ENCODE measurements at regions not wholly inside any gene's neighbourhood (a gene's known extent, or its start where the extent isn't known, plus 50 kb on each side); places are given as distances from the start of the nearest gene placed in this dataset.

DNA sequence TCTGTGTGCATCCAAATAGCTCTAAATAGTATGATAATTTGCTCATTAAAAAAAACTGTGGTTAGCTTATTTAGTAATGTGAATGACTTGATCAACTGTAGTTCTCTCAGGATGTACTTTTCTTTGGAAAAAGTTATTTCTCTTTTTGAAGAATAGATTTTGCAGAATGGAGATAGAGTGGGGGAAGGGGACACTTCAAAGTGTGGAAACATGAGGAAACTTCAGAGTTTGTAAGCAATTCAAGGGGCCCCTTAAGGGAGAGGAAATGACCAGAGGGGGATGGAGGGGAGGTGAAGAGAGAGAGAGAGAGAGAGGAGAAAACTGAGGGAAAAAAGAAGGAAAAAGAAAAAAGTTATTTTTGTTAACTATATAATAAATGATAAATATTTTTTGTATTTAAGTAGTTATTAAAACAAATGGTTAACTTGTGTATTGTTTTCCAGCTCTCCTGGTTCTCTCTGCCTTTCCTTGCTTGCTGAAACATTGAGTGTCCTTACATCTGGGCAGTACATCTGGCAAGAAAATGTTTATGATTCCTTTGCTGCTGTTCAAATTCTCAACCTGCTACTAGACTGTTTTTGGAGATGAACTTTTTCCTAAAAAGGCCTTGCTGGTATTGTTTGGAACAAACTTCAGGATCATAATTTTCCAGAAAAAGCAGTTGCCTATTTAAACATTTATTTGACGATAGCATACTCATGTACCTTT is 497.5 kb upstream of the CITED2 start:
- H3K4me3 ChIP-seq (ENCODE audit: low read depth, low read length) = no peak overlapping the region
- TF ChIP-seq, protein P1, sequence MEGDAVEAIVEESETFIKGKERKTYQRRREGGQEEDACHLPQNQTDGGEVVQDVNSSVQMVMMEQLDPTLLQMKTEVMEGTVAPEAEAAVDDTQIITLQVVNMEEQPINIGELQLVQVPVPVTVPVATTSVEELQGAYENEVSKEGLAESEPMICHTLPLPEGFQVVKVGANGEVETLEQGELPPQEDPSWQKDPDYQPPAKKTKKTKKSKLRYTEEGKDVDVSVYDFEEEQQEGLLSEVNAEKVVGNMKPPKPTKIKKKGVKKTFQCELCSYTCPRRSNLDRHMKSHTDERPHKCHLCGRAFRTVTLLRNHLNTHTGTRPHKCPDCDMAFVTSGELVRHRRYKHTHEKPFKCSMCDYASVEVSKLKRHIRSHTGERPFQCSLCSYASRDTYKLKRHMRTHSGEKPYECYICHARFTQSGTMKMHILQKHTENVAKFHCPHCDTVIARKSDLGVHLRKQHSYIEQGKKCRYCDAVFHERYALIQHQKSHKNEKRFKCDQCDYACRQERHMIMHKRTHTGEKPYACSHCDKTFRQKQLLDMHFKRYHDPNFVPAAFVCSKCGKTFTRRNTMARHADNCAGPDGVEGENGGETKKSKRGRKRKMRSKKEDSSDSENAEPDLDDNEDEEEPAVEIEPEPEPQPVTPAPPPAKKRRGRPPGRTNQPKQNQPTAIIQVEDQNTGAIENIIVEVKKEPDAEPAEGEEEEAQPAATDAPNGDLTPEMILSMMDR (IDR thresholded peaks at IDR 0.05; ENCODE audit: insufficient read depth, low read depth, low read length, missing control alignments) = no peak
- no peak for DNase-seq (ENCODE audit: low read depth)

DNA sequence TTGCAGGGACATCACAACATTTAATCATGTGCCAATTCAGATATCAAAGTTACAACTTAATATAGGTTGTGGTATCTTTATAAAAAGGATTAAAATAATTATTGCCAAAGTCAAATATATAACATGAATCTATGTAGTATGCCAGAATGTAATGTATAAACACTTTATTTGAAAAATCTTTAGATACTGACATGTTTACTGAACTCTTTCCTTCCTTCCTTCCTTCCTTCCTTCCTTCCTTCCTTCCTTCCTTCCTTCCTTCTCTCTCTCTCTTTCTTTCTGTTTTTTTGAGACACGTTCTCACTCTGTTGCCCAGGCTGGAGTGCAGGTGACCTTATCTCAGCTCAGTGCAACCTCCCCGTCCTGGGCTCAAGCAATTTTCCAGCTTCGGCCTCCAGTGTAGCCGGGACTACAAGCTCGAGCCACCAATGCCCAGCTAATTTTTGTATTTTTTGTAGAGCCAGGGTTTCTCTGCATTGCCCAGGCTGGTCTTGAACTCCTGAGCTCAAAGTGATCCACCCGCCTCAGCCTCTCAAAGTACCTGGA is 496.8 kb upstream of the CITED2 start:
- TF ChIP-seq, protein P1 (IDR thresholded peaks at IDR 0.05; ENCODE audit: insufficient read depth, low read depth, low read length, missing control alignments) = no peak
- no peak for DNase-seq (ENCODE audit: low read depth)
- H3K4me3 ChIP-seq (ENCODE audit: low read depth, low read length) = no peak overlapping the region

DNA sequence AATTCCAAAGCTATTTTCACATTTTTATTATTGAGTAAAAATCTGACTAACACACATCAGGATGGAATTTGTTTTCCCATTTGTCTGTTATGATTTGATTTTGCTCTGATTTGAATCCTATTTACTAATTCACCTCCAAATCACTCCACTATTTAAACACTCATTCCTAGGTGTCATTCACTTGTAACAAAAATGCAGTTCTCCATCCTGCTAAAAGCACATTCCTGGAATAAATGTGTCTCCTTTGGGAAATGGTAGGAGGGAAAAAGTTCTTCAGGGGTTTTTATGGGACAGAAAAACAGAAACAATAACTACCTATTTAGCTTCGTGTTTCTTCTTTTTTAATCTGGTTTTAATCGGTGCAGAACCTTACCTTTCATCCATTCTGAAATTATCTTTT is 494.1 kb upstream of the CITED2 start:
- TF ChIP-seq, protein P1 (IDR thresholded peaks at IDR 0.05; ENCODE audit: insufficient read depth, low read depth, low read length, missing control alignments) = no peak
- no peak overlapping the region for H3K4me3 ChIP-seq (ENCODE audit: low read depth, low read length)
- DNase-seq (ENCODE audit: low read depth) = no peak

DNA sequence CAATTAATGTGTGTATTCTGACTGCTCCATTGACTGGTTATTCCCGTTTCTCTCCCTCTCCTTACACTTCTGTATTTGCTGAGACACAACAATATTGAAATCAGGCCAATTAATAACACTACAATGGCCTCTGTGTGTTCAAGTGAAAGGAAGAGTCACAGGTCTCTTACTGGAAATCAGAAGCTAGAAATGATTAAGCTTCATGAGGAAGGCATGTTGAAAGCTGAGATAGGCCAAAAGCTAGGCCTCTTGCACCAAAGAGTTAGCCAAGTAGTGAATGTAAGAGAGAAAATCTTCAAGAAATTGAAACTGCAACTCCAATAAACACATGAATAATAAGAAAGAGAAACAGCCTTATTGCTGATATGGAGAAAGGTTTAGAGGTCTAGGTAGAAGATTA is 489.5 kb upstream of the CITED2 start:
- DNase-seq (ENCODE audit: low read depth) = no peak
- H3K4me3 ChIP-seq (ENCODE audit: low read depth, low read length) = no peak overlapping the region
- TF ChIP-seq, protein P1 (IDR thresholded peaks at IDR 0.05; ENCODE audit: insufficient read depth, low read depth, low read length, missing control alignments) = no peak

DNA sequence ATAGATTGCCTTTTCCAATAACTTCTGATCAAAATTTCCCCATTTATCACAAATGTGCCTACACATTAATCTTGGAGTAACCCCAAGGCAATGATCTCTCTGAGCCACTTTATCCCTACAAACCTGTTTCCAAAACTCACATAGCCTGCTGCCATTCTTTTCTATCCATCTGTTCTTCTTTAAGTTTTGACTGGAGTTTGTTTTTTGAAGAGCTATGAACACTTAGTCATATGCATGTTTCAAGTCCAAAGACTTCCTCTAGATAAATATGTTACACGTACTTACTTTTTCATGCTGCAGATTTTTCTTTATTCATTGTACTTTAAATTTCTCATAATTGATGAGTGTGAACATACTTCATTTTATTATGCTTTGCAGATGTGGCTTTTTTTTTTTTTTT is 488.9 kb upstream of the CITED2 start:
- TF ChIP-seq, protein P1 (IDR thresholded peaks at IDR 0.05; ENCODE audit: insufficient read depth, low read depth, low read length, missing control alignments) = no peak
- no peak overlapping the region for H3K4me3 ChIP-seq (ENCODE audit: low read depth, low read length)
- DNase-seq (ENCODE audit: low read depth) = no peak

DNA sequence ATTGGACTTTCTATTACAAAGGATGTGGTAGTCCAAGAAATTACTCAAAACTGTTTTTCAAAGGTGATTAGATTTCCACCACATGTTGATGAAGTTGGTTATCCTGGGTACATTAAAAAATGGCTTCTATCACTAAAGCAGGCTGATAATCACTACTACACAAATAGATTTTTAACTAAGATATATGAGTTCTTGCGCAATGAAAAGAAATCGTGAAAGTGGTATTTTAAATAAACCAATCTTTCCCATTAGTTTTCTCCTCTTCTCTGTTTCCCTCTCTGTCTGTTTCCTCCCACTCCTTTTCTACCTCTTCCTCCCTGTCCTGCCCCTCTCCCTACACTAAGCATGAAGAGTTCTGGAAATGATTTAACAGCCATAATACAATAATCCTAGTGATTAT is 487.9 kb upstream of the CITED2 start:
- TF ChIP-seq, protein P1 (IDR thresholded peaks at IDR 0.05; ENCODE audit: insufficient read depth, low read depth, low read length, missing control alignments) = no peak
- DNase-seq (ENCODE audit: low read depth) = no peak
- no peak overlapping the region for H3K4me3 ChIP-seq (ENCODE audit: low read depth, low read length)

DNA sequence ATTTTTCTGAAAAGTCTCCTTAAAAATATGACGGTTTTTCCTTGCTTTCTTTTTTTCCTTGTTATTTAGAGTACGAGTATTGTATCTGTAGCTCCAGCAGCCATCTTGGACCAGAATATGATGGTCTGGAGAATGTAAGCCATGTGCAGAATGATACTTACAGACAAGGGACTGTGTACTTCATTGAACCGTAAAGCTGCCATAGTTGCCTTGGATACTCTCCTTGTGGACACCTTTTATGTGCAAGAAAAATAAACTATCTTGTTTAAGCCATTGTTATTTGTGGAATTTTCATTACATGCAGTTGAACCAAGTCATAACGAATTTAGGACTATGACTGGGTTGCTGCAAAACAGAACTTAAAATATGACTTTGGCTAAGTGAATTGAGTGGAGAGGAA is 485.8 kb upstream of the CITED2 start:
- no peak overlapping the region for H3K4me3 ChIP-seq (ENCODE audit: low read depth, low read length)
- DNase-seq (ENCODE audit: low read depth) = no peak
- TF ChIP-seq, protein P1 (IDR thresholded peaks at IDR 0.05; ENCODE audit: insufficient read depth, low read depth, low read length, missing control alignments) = no peak

Measured in GM12865 (cell line).